Loucy (cell line): ENCODE measurements at regions not wholly inside any gene's neighbourhood (a gene's known extent, or its start where the extent isn't known, plus 50 kb on each side); places are given as distances from the start of the nearest gene placed in this dataset.

Experiments
- H2AFZ ChIP-seq: fragments of 200-600 bp; sonication (generic); 2 replicates; pipeline ENCODE4 v1.6.0; 2016; ENCODE audit warnings: antibody characterized with exemption, mild to moderate bottlenecking, low read length, moderate library complexity
- H3F3A ChIP-seq: fragments of 200-600 bp; 2 replicates; pipeline ENCODE4 v1.6.0; 2016; ENCODE audit warnings: antibody characterized with exemption, low read depth, mild to moderate bottlenecking
- H3K27me3 ChIP-seq: fragments of 200-600 bp; sonication (generic); 2 replicates; pipeline ENCODE4 v1.6.1; 2014; ENCODE audit warnings: low read length, mild to moderate bottlenecking; ENCODE audit not compliant: insufficient read depth, poor library complexity, severe bottlenecking
- H3K36me3 ChIP-seq: fragments of 200-600 bp; sonication (generic); 2 replicates; pipeline ENCODE4 v1.6.1; 2016; ENCODE audit warnings: low read length; ENCODE audit not compliant: insufficient read depth
- H3K4me1 ChIP-seq: fragments of 200-600 bp; sonication (generic); 2 replicates; pipeline ENCODE4 v1.5.1; 2014; ENCODE audit warnings: low read length, mild to moderate bottlenecking; ENCODE audit not compliant: insufficient read depth, poor library complexity, severe bottlenecking
- H3K4me2 ChIP-seq: fragments of 200-600 bp; sonication (generic); 2 replicates; pipeline ENCODE4 v1.6.0; 2014; ENCODE audit warnings: antibody characterized with exemption, low read length, low read depth, mild to moderate bottlenecking; ENCODE audit not compliant: poor library complexity, severe bottlenecking
- H3K4me3 ChIP-seq: fragments of 200-600 bp; sonication (generic); 2 replicates; pipeline ENCODE4 v1.5.1; 2014; ENCODE audit warnings: low read length, mild to moderate bottlenecking, mixed read lengths; ENCODE audit not compliant: poor library complexity, severe bottlenecking
- H3K79me2 ChIP-seq: fragments of 200-600 bp; sonication (generic); 2 replicates; pipeline ENCODE4 v1.6.1; 2014; ENCODE audit warnings: low read length; ENCODE audit not compliant: insufficient read depth
- H3K9ac ChIP-seq: fragments of 200-600 bp; sonication (generic); 2 replicates; pipeline ENCODE4 v1.6.0; 2014; ENCODE audit warnings: mild to moderate bottlenecking, low read depth, low read length, moderate library complexity; ENCODE audit not compliant: poor library complexity, severe bottlenecking
- H3K9me2 ChIP-seq: fragments of 200-600 bp; sonication (generic); replicated peaks from 2 replicates; pipeline ENCODE4 v1.6.1; 2016; ENCODE audit warnings: low read depth, low read length, mixed read lengths
- H3K9me3 ChIP-seq: fragments of 200-600 bp; sonication (generic); 2 replicates; pipeline ENCODE4 v1.6.1; 2014; ENCODE audit warnings: mild to moderate bottlenecking, antibody characterized with exemption, low read length, low read depth; ENCODE audit not compliant: insufficient read depth
- H4K20me1 ChIP-seq: fragments of 200-600 bp; sonication (generic); 2 replicates; pipeline ENCODE4 v1.6.0; 2014; ENCODE audit warnings: antibody characterized with exemption, low read length, mild to moderate bottlenecking; ENCODE audit not compliant: insufficient read depth, poor library complexity, severe bottlenecking
- EZH2phosphoT487 ChIP-seq: fragments of 200-600 bp; IDR thresholded peaks from 2 replicates; pipeline ENCODE4 v1.6.1; 2018; ENCODE audit warnings: antibody characterized with exemption, mild to moderate bottlenecking, moderate library complexity, borderline replicate concordance
- TF ChIP-seq, protein P1 (sequence below): fragments of 200-600 bp; sonication (generic); conservative IDR thresholded peaks from 2 replicates; pipeline ENCODE4 v1.5.1; 2014; ENCODE audit warnings: mild to moderate bottlenecking, antibody characterized with exemption, low read length

DNA sequence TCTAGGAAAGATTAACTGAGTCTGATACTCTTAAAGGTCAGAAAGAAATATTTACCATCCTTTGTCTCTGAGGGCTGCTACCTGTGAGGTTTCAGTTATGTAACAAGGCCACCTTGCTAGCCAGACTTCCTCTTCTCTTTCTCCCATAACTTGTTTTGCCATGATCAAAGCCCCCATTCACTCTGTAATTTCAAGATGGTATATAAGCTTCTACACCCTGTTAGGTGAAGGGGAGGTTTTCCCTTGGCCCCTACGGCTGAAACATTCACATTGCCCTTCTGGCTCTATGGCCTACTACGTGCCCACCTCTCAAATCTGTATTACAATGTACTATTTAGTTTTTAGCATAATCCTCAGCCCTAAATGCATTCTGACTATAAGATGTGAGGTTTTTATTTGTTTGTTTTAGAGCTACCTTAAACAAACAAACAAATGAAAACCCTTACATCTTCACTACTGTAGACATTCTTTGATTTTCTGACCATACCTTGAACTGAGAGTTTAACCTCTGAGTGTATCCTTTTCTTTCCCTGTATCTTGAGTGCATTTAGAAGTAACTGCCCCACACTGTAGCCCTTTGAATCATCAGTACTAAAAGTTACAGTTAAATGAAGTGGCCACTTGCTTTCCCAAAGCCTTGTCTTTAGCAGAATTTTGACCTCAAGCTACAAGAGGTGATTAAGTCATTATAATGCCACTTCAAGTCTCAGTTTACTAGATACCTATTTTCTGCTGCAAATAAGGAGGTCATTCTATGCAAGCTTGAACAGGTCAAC lies 332.2 kb downstream of the SOCS6 start:
- no peaks in the 10 kb centered on the region for H3K9me2 ChIP-seq
- peaks cover 84% of the 10 kb centered on the region for H3K4me1 ChIP-seq
- no peaks in the 10 kb centered on the region for H3K36me3 ChIP-seq
- TF ChIP-seq EZH2phosphoT487 = no peak
- TF ChIP-seq, protein P1, sequence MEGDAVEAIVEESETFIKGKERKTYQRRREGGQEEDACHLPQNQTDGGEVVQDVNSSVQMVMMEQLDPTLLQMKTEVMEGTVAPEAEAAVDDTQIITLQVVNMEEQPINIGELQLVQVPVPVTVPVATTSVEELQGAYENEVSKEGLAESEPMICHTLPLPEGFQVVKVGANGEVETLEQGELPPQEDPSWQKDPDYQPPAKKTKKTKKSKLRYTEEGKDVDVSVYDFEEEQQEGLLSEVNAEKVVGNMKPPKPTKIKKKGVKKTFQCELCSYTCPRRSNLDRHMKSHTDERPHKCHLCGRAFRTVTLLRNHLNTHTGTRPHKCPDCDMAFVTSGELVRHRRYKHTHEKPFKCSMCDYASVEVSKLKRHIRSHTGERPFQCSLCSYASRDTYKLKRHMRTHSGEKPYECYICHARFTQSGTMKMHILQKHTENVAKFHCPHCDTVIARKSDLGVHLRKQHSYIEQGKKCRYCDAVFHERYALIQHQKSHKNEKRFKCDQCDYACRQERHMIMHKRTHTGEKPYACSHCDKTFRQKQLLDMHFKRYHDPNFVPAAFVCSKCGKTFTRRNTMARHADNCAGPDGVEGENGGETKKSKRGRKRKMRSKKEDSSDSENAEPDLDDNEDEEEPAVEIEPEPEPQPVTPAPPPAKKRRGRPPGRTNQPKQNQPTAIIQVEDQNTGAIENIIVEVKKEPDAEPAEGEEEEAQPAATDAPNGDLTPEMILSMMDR = no peak
- H3K4me3 ChIP-seq = peak overlapping the region; percentile 62
- peaks cover 6% of the 10 kb centered on the region; the same call in 1 of the 2 replicates for H3K9me3 ChIP-seq
- no peaks in the 10 kb centered on the region for H3K27me3 ChIP-seq
- no peak overlapping the region for H2AFZ ChIP-seq
- H4K20me1 ChIP-seq = no peaks in the 10 kb centered on the region
- H3K79me2 ChIP-seq = no peaks in the 10 kb centered on the region
- peaks cover 20% of the 10 kb centered on the region for H3F3A ChIP-seq
- peak overlapping the region; percentile 75 for H3K9ac ChIP-seq
- peak overlapping the region; percentile 77 for H3K4me2 ChIP-seq

DNA sequence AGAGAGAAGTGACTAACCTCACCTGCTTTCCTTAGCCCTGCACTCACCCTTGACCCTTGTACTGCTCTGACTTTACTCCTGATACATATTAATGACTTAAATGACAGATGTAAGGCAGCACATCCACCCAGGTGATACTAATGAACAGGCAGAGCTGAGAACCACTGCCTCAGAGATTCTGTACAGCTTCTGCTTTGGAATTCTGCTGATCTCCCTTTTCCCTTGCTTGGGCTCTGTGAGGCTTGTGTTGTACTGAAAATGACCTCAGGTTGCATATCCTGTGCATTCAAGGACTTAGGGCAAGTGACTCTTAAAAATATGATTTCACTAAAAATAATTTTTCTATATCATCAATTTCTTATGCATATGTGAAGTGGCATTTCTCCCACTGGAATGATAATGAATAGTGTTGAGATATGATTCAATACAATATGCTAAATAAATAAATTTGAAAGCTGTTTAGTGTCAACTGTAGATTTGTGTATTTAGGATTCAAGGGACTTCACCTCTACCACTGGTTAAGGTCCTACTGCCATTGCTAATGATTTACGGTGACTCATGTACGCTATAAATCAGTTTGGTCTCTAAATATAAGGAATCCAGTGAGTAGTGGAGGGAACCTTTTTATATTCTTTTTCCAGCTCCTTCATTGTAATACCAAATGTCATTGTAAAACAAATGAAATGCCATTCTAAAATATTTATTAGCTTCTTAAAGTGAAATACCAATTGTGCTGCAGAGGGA lies 328.3 kb downstream of the SOCS6 start:
- Histone ChIP-seq H3K9me2 (no peaks in the 10 kb centered on the region), H3K9me3 (peaks cover 11% of the 10 kb centered on the region; the same call in 1 of the 2 replicates), H2AFZ (0 out of 2 replicates have a peak overlapping the region, but pooled peaks have one; percentile 3), H3K79me2 (no peaks in the 10 kb centered on the region), H3K27me3 (no peaks in the 10 kb centered on the region), H4K20me1 (no peaks in the 10 kb centered on the region), H3K9ac (no peak overlapping the region), H3K4me1 (peaks cover 48% of the 10 kb centered on the region), H3F3A (peaks cover 20% of the 10 kb centered on the region), H3K36me3 (no peaks in the 10 kb centered on the region; the same call in 1 of the 2 replicates), H3K4me3 (no peak overlapping the region), H3K4me2 (no peak overlapping the region)
- TF ChIP-seq EZH2phosphoT487 = no peak

DNA sequence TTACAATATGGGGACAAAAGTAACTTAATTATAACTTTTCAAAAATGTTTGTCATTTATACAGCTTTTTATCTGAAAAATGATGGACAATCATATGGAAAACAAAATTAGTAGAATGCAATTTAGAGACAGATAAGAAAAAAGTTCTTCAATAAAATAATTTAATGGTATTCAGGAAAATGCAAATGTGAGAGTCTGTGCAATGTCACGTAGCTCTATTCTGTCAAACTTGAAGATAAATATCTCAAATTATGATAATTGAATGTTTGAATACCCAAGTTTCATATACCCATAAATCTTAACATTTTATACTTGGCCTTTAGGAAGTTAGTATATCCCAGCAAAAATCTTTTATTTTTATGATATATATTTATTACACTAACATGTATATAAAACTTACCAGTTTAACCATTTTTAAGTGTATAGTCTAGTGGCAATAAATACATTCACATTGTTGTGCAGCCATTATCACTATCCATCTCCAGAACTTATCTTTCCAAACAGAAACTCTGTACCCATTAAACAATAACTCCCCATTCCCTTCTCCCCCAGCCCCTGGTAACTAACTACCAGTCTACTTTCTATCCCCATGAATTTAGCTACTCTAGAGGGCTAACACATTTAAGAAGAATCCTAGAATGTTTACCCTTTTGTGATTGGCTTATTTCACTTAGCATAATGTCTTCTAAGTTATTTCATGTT lies 311.5 kb downstream of the SOCS6 start:
- H3K27me3 ChIP-seq = no peaks in the 10 kb centered on the region
- no peak overlapping the region for H3K4me3 ChIP-seq
- no peaks in the 10 kb centered on the region for H3K36me3 ChIP-seq
- no peaks in the 10 kb centered on the region for H4K20me1 ChIP-seq
- no peak overlapping the region; the same call in 1 of the 2 replicates for H2AFZ ChIP-seq
- no peaks in the 10 kb centered on the region for H3K79me2 ChIP-seq
- no peaks in the 10 kb centered on the region for H3F3A ChIP-seq
- TF ChIP-seq, protein P1 = no peak
- TF ChIP-seq EZH2phosphoT487 = no peak
- H3K9me2 ChIP-seq = no peaks in the 10 kb centered on the region
- peak overlapping the region; percentile 32 for H3K4me2 ChIP-seq
- peaks cover 11% of the 10 kb centered on the region for H3K4me1 ChIP-seq
- peaks cover 3% of the 10 kb centered on the region; the same call in 1 of the 2 replicates for H3K9me3 ChIP-seq
- H3K9ac ChIP-seq = no peak overlapping the region
